DMS 273 (cell line): ENCODE measurements at regions not wholly inside any gene's neighbourhood (a gene's known extent, or its start where the extent isn't known, plus 50 kb on each side); places are given as distances from the start of the nearest gene placed in this dataset.
A peak's percentile ranks its signal among the peaks of the same experiment; 100 is the strongest.
"Not testable (repeated sequence)": the region's sequence is repeated elsewhere in the genome, so short reads cannot be mapped to it uniquely, and the experiment has no call there.

Source experiments
- DNase-seq: peaks from one replicate; lab custom pipeline; 2025; ENCODE audit not compliant: unreplicated experiment; lab: John Stamatoyannopoulos, UW

DNA sequence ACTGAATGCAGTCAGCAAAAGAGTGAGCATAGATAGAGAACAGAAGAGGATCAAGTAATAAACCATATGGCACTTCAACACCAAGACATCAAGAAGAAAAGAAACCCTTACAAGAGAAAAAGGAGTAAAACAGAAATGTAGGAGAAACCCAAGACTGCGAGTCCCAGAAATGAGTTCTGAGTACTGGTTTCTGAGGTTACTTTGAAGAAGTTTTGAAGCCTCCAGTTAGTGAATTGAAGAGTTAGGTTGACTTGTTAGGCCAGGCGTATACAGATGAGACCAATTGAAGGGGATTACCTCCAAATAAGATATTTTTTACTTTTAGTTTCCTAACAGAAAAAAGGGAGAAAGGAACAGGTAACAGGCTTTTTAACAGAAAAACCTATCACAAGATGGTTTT lies 162.2 kb upstream of the SSTR1 start:
- no peak for DNase-seq

DNA sequence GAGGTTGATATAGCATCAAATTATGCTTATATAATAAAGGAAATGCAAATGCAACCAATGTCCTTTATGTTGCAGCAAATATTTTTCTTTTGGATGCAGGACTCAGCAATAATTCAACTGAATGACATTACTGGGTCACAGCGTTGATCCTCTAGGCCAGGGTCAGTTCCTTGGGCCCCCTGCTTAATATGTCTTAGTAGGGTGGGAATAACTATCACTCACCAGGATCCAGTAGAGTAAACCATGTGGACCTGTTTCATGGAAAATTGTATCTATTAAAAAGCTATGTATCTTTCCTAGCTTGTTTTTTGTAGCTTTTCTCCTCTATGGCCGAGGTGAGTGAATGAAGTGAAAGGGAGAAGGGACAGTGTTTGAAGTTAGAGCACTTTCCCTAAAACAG lies 161.5 kb upstream of the SSTR1 start:
- no peak for DNase-seq

DNA sequence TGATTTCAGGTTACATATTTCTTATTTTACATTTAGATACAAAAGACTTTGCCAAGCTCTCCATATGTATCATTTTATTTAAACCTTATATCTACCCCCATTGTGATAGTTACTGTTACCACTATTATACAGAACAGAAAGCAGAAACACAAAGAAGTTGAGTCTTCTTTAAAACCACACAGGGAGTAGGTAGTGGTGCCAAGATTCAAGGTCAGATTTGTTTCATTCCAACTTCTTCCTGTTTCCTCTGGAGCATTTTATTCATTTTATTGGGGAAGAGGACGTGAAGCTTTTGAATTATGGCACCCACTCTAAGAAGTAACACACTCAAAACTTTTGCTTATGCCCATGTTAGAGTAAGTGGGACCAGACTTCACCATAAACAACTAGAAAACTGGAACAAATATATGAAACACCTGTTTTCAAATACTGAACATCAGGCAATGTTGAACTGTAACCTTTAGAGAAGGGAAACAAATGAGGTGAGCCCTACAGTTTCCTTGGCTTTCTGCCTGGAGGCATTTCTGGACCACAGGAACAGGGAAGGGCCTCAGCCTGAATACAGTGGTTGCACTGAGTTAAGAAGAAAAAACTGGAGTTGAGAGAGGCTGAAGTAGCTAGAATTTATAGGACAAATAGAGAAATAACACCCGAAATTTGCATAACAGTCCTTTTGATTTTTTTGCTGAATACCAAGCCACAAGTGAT lies 160.4 kb upstream of the SSTR1 start:
- DNase-seq, result peak; percentile 5

DNA sequence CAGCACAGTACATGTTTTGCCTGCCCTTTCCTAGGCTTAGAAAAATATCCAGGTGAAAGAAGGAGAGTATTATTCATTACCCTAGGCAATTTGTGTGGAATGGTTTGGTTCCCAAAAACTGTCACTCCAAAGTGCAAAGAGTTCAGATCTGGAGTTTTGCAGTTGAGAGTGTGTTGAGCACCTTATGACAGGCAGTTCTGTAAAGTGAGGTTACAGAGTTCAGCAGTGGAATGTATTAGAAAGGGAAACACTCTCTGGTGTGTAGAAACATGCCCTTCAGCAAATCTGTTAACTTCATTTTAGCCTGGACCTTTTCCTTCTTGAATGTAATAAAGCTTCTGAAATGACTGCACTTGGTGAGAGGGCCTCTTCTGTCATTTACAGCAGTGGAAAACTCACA lies 154.0 kb upstream of the SSTR1 start:
- DNase-seq, result no peak

DNA sequence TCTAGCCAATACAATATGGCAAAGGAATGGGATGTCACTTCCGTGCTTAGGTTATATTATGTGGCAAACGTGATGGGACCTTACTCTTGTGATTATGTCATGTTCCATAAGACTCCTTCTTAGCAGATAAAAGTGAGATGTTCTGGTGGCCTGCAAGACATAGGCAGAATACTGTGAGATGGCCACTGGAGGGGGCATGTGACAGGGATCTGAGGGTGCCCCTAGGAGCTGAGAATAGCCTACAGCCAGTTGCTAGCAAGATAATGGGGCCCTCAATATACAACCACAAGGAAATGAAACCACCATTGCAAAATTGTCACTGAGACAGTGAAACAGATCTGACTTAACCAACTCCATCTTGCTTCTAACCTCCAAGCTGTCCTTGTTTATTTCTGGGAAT lies 151.4 kb upstream of the SSTR1 start:
- DNase-seq, result no peak

DNA sequence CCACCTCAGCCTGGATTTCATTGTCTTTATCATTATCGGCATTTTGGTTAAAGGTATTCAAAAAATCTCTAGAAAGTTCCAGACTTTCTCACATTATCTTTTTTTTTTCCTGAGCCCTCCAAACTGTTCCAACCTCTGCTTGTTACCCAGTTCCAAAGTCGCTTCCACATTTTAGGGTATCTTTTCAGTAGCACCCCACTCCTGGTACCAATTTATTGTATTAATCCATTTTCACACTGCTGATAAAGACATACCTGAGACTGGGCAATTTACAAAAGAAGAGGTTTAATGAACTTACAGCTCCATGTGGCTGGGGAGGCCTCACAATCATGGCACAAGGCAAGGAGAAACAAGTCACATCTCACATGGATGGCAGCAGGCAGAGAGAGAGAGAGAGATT lies 145.5 kb upstream of the SSTR1 start:
- not testable (repeated sequence) for DNase-seq

DNA sequence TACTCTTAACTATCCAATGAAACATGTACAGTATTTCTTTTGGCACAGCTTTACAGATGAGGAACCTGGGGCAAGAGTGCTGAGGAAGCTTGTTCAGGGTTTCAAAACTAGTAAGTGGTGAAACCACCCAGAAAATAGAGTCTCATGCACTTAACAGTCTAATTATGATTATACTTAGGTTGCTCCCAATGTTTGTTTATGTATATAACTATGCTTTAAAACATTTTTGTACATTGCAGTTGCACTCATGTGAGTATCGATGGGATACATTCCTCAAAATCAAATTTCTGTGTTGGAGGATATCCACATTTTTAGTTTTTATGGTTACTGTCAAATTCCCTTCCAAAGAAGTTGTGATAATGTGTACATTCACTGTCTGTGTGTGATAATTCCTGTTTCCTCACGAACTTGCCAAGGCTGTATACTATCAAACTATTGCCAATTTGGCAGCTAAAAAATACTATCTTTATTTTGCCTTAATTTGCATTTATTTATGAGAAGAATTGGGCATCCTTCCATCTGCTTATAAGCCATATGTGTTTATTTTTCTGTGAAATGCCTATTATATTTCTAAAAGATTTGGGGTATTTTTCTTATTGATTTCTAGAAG lies 143.9 kb upstream of the SSTR1 start:
- peak; percentile 3 for DNase-seq

DNA sequence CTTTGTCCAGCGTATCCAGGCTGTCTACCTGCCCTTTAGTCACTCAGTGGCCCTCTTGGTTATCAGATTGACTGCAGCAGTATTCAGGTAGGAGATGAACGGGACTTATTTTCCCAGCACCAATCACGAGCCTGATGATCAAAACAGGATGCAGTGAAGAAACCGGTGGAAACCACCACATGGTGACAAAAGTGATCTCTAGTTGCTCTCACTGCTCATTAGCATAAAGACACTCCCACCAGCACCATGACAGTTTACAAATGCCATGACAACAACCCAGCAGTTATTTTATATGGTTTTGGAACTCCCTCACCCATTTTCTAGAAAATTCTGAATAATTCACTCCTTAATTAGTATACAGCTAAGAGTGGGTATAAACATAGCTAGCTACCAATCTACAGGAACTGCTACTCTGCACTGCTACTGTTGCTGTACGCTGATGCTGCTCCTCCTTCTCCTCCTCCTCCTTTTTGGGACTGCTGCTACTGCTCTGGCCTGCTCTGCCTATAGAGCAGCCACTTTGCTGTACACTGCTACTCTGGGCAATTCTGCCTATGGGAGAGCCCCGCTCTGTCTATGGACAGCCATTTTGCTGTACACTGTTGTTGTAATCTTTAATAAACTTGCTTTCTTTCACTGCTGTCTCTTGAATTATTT lies 142.5 kb upstream of the SSTR1 start:
- DNase-seq, result no peak

DNA sequence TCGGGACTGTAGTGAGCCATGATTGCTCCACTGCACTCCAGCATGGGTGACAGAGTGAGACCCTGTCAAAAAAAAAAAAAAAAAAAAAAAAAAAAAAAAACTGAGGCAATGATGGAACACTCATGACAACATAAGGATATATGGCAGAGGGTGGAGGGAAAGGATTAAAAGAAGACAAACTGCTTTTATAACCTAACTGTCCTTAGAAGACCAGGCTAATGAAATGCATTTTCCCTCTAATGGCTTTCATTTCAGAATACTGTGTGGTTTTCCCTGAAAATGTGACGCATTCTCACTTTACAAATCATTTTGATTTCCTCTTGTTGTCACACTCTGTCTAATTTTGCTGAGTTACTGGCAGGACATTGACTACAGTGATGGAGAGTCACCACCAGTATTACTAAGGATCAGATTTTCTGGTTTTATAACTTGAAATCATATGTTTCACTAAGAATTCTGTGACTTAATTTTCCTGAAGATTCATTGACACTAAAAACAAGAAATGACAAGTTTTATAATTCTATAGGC lies 137.6 kb upstream of the SSTR1 start:
- DNase-seq, result no peak

DNA sequence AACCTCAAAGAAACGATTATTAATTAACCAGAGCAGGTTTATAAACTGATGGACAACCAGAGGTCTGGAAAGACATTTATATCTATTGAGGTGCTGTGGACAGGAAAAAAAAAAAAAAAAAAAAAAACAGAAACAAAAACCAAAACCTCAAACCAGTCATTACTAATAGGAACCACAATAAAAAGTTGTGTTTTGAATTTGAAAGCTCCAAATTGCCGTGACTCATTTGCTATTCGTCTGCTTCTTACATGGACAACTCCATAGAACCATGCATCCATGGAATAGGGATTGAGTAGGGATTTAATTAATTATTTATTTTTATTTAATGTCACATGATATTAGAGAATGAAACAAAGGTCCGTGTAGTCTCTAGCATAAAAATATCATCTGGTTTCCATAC lies 134.1 kb upstream of the SSTR1 start:
- no peak for DNase-seq

DNA sequence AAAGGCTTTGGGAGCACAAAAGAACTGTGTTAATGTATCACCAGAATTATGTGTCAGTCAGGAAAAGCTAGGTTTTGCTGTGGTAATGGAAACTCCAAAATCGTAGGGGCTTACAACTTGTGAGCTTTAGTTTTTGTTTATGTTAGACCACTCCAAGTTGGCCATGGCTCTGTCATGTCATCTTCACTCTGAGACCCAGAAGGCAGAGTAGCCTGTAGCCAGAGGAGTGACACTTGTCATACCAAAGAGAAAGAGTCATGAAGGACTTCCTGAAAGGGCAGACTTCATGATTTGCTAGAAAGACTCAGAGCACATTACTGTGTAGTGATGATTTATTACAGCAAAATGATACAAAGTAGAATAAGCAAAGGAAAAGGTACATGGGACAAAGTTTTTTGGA lies 133.6 kb upstream of the SSTR1 start:
- DNase-seq, result no peak

DNA sequence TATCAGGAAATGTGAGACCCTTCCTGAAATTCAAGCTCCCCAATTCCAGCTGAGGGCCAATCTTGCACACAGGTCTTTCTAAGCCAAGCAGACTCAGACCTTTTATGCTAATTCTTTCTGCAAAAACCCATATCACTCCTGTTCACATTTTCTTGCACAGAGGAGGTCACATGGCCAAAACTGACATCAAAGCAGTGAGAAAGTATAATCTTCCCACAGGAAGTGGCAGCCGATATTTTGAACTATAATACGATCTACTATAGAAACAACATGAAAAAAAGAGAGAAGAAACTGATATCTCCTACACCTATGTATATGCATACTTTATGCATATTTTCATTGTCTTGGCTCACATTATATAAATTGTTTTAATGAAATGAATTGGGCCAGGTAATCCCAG lies 132.9 kb upstream of the SSTR1 start:
- no peak for DNase-seq

DNA sequence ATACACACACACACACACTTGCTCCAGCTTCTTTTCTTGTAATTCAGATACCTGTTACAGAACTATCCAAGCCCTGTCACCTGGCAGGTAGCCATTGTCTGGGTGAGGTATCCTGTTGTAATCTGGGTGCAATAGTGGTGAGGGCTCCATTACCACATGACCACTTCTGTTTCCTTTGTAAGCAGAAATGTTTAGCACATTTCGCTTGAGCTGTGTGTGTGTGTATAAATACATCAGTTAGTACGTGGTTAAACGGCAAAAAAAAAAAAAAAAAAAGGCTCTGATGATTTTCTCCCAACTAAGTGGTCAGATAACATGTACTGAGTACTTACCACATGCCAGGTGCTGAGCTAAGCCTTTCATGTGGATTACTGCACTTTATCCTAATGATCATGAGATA lies 129.3 kb upstream of the SSTR1 start:
- no peak for DNase-seq

DNA sequence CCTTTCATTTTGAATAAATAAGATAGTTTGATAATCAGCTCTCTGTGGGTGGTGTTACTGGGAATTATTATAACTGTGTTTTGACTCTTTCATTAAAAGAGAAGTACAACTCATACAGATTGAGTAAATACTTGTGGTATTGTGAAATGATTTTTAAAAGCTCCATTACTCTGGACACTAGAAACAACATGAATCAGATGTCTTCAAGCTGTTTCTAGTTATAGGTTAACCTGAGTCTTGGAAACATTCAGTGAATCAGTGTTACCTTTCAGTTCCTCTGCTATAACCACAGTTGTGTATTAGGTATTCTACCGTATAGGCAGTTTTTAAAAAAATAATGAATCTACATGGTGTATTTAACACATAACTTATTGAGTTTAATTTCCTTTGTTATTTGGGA lies 128.4 kb upstream of the SSTR1 start:
- DNase-seq, result no peak

DNA sequence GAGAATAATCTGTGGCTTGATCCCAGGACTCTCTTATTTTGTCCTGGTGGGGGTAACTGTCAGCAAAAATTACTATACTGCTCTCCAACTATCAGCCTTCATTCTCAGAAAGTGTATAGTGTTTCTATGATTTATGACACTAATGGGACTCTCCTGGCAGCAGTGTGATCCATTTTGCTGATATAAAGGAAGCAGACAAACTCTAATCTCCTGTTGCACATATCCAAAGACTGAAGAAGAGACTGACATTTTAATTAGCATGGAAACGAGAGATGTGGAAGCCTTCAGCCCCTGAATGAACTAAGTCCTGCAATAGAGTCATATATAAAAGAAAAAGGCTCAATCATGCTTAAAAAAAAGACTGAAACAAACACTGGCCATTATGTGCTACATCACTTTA lies 127.8 kb upstream of the SSTR1 start:
- DNase-seq, result no peak

DNA sequence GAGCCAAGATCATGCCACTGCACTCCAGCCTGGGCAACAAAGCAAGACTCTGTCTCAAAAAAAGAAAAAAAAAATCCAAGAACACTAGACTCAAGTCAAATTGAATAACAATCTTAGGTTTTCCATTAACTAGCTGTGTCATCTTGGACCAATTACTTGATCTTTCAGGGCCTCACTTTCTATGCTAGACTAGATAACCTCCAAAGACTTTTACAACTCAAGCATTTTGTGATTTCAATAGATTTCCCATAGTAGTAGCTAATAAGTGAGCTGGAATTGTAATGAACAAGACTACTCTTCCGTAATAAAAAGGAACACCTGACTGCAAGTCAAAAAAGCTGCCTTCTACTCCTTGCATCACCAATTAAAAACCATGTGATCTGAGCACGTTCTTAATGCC lies 127.0 kb upstream of the SSTR1 start:
- no peak for DNase-seq

DNA sequence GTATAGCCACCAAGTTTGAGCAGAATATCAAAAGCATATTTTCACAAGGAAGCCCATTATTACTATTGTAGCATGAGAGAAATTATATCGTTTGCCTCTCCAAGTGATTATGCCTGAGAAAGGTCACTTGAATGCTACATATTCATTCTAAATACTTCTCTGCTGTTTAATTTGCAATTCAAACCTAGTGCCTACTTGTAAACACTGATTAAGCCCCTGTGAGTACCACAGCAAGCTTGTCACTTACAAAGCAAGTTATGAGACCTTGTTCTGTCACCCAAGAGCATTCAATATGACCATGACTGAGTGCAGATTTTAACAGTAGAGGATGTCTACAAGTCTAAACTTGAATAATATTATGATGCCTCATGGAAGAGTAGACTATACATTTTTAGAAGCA lies 124.7 kb upstream of the SSTR1 start:
- no peak for DNase-seq

DNA sequence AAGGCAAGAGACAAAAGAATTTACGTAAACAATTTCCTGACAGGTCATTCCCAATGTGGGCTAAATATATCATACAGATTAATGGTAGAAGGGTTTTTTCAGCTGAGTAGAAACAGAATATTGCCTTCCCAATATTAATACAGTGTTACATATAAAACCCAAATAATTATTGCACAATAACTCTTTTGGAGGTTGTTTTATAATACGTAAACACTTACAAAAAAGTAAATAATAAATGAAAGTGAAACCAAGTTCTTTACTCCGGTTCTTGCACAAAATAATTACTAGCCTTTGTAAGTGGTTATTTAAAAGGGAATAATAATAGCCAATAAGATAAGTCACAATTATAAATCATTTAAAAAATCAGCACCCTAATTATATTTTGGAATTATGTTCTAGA lies 118.6 kb upstream of the SSTR1 start:
- no peak for DNase-seq

DNA sequence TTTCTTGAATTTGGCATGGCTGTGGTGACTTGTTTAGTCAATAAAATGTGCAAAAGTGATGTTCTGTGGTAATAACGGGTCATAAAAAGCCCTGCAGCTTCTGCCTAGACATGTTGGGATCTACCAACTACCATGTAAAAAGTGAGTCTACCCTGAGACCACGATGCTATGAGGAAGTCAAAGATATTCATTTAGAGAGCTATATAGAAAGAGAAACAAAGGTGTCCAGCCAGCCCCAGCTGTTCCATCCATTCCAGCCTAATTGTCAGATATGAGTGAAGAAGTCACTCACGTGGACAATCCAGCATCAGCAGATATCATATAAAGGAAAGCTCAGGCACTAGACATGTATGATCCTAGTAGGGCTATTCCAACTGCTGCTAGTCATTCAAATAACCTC lies 117.2 kb upstream of the SSTR1 start:
- DNase-seq, result no peak

DNA sequence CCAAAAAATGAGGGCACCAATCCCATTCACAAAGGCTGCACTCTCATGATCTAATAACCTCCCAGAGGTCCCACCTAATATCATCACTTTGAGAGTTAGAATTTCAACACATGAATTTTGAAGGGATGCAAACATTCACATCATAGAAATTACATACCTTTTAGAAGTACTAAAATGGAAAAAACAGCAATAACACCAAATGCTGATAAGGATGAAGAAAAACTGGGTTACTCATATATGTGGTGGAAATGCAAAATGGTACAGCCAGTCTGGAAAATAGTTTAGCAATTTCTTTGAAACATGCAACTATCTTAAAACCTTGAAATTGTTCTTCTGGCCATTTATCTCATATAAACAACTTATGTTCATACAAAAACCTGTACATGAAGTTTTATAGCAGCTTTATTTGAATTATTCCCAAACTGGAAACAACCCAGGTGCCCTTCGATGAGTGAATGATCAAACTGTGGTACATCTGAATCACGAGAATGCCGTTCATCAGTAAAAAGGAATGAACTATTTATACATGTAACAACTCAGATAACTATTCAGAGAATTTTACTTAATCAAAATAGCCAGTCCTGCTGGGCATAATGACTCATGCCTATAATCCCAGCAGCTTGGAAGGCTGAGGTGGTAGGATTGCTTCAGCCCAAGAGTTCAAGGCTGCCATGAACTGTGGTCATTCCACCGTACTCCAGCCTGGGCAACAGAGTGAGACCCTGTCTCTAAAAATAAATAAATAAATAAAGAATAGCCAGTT lies 109.4 kb upstream of the SSTR1 start:
- no peak for DNase-seq

DNA sequence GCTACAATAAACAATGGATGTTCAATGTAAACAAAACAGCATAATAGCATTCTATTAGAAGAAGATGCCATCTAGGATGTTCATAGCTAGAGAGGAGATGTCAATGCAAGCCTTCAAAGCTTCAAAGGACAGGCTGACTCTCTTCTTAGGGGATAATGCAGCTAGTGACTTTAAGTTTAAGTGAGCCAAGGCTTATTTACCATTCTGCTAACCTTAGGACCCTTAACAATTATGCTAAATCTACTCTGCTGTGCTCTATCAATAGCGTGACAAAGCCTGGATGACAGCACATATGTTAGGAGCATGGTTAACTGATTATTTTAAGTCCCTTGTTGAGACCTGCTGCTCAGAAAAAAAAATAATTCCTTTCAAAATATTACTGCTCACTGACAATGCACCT lies 106.0 kb upstream of the SSTR1 start:
- DNase-seq, result no peak
